ENCODE measurements at regions not wholly inside any gene's neighbourhood (a gene's known extent, or its start where the extent isn't known, plus 50 kb on each side); places are given as distances from the start of the nearest gene placed in this dataset.

- no peak for TF ChIP-seq RAD21 (IDR thresholded peaks at IDR 0.05; ENCODE audit: low read depth)
- no peak for TF ChIP-seq YY1 (IDR thresholded peaks at IDR 0.05; ENCODE audit: low read depth)
- TF ChIP-seq TEAD4 (IDR thresholded peaks at IDR 0.05), result no peak
- no peak for TF ChIP-seq FOXM1 (IDR thresholded peaks at IDR 0.05; ENCODE audit: borderline replicate concordance, low read depth)
- TF ChIP-seq CEBPB (IDR thresholded peaks at IDR 0.05), result no peak
- TF ChIP-seq EGR1 (IDR thresholded peaks at IDR 0.05), result no peak
- TF ChIP-seq MAX (IDR thresholded peaks at IDR 0.05), result no peak
Observed at GRCh38 chr2:176508374-176508773, 239.1 kb downstream of the MTX2 start.
